PFSK-1 (cell line): ENCODE measurements at regions not wholly inside any gene's neighbourhood (a gene's known extent, or its start where the extent isn't known, plus 50 kb on each side); places are given as distances from the start of the nearest gene placed in this dataset.

Experiments
- POLR2AphosphoS5 ChIP-seq: IDR thresholded peaks from 2 replicates; pipeline ENCODE4 v1.6.1; 2012; ENCODE audit warnings: low read depth, mild to moderate bottlenecking, control low read depth, low read length, moderate library complexity
- SIN3A ChIP-seq: IDR thresholded peaks from 2 replicates; pipeline ENCODE4 v1.6.1; 2012; ENCODE audit warnings: mild to moderate bottlenecking, low read length, moderate library complexity, borderline replicate concordance; ENCODE audit not compliant: insufficient read depth
- TAF1 ChIP-seq: IDR thresholded peaks from 2 replicates; pipeline ENCODE4 v1.6.1; 2012; ENCODE audit warnings: low read length, control low read depth, borderline replicate concordance; ENCODE audit not compliant: insufficient read depth

DNA sequence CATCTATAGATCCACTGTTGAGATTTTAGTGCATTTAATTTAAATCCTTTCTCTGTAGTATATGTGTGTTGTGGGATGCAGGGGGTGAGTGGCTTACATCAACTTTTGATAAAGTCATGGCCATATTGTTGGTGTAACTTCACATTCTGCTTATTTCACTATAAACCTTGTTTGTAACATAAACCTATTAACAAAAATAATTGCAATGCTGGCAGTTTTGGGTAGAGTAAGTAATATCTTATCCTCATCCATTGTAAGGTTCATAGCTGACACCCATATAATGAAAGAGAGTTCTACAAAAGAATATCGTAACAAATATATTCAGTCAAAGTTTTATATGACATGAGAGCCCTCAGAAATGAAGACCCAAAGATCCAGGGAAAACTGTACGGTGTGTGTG is 601.7 kb upstream of the ANO3 start:
- TF ChIP-seq POLR2AphosphoS5 = no peak
- no peak for TF ChIP-seq TAF1
- TF ChIP-seq SIN3A = no peak
